ENCODE measurements at regions not wholly inside any gene's neighbourhood (a gene's known extent, or its start where the extent isn't known, plus 50 kb on each side); places are given as distances from the start of the nearest gene placed in this dataset.

DNA sequence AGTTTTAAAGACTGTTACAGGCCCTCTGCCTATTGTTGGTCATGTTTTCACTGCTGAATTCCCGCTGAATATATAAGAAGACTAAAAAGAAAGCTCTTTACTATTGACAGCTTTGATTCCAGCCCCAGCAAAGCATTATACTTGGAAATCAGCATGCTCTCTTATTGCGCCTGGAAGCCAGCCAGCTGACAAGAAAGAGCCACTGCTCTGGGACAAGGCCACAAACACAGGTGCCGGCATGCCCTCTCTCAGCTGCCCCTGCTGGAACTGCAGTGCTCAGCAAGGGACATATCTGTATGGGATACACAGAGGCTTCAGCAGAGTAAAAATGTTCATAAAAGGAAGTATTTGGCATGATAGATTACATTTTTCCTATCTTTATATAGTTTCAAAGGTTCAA, 523.9 kb downstream of the ADRA2A start:
- Histone ChIP-seq H2AK5ac (ENCODE audit: low read depth, low read length) (no peak overlapping the region), H3K27me3 (ENCODE audit: control insufficient read depth, insufficient read depth, low read length) (no peaks in the 10 kb centered on the region), H3K36me3 (ENCODE audit: control insufficient read depth, insufficient read depth, low read length) (no peaks in the 10 kb centered on the region), H3K9ac (ENCODE audit: low read depth, low read length) (no peak overlapping the region), H3K23ac (ENCODE audit: low read depth, low read length) (no peak overlapping the region), H3K27ac (ENCODE audit: insufficient read depth, low read length) (no peak overlapping the region), H2BK120ac (ENCODE audit: low read depth, low read length) (no peak overlapping the region), H4K8ac (ENCODE audit: low read depth in 2 of 2, low read length in 2 of 2) (no peak overlapping the region), H2BK15ac (ENCODE audit: low read depth, low read length) (no peak overlapping the region), H3K14ac (replicated peaks; ENCODE audit: low read depth, low read length) (no peak overlapping the region), H2AFZ (replicated peaks; ENCODE audit: low read length, poor library complexity) (no peak overlapping the region), H3K9me3 (ENCODE audit: control insufficient read depth, insufficient read depth, low read length) (no peaks in the 10 kb centered on the region; the same call in 1 of the 2 replicates), H4K5ac (ENCODE audit: low read depth, low read length) (no peak overlapping the region), H3K9me1 (ENCODE audit: insufficient read depth, low read length) (no peaks in the 10 kb centered on the region), H3K79me1 (ENCODE audit: low read depth in 1 of 2, low read length in 2 of 2) (no peaks in the 10 kb centered on the region), H2BK20ac (ENCODE audit: low read depth, low read length) (no peak overlapping the region), H3K4me1 (ENCODE audit: control insufficient read depth, insufficient read depth, low read length) (no peaks in the 10 kb centered on the region), H4K91ac (ENCODE audit: insufficient read depth, low read depth, low read length) (no peak overlapping the region), H3K18ac (ENCODE audit: low read depth, low read length) (no peak overlapping the region), H3K4me3 (ENCODE audit: insufficient read depth, low read depth, low read length) (no peak overlapping the region), H3K4ac (ENCODE audit: low read depth, low read length) (no peak overlapping the region), H2BK5ac (ENCODE audit: low read depth, low read length, poor library complexity, severe bottlenecking) (no peak overlapping the region), H2AK9ac (replicated peaks; ENCODE audit: low read depth, low read length, poor library complexity) (no peak overlapping the region), H3K56ac (ENCODE audit: extremely low read depth, insufficient read depth, low read length) (no peak overlapping the region), H3K4me2 (ENCODE audit: low read depth, low read length) (no peak overlapping the region), H4K20me1 (ENCODE audit: insufficient read depth, low read length) (no peaks in the 10 kb centered on the region)
- in situ Hi-C loops (cut with MboI; ENCODE audit: low sequenced_read_pairs) = no loop called here
- no TSS peak for BruUV-seq (replicated peaks)
- intact Hi-C loops (cut with micrococcal nuclease) = no loop called here
- no peak for TF ChIP-seq CEBPB (IDR thresholded peaks at IDR 0.05; ENCODE audit: low read depth, low read length)
- no peak for TF ChIP-seq FOS (IDR thresholded peaks at IDR 0.05; ENCODE audit: low read depth, low read length)
- no peak for TF ChIP-seq BHLHE40 (IDR thresholded peaks at IDR 0.05; ENCODE audit: low read depth, low read length)
- TF ChIP-seq CHD1 (IDR thresholded peaks at IDR 0.05; ENCODE audit: low read depth, low read length) = no peak
- TF ChIP-seq, protein P1, sequence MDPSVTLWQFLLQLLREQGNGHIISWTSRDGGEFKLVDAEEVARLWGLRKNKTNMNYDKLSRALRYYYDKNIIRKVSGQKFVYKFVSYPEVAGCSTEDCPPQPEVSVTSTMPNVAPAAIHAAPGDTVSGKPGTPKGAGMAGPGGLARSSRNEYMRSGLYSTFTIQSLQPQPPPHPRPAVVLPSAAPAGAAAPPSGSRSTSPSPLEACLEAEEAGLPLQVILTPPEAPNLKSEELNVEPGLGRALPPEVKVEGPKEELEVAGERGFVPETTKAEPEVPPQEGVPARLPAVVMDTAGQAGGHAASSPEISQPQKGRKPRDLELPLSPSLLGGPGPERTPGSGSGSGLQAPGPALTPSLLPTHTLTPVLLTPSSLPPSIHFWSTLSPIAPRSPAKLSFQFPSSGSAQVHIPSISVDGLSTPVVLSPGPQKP (IDR thresholded peaks at IDR 0.05; ENCODE audit: borderline replicate concordance, low read depth, low read length) = no peak
- no peak for TF ChIP-seq POLR2A (IDR thresholded peaks at IDR 0.05; ENCODE audit: low read depth, low read length)
- TF ChIP-seq, protein P2, sequence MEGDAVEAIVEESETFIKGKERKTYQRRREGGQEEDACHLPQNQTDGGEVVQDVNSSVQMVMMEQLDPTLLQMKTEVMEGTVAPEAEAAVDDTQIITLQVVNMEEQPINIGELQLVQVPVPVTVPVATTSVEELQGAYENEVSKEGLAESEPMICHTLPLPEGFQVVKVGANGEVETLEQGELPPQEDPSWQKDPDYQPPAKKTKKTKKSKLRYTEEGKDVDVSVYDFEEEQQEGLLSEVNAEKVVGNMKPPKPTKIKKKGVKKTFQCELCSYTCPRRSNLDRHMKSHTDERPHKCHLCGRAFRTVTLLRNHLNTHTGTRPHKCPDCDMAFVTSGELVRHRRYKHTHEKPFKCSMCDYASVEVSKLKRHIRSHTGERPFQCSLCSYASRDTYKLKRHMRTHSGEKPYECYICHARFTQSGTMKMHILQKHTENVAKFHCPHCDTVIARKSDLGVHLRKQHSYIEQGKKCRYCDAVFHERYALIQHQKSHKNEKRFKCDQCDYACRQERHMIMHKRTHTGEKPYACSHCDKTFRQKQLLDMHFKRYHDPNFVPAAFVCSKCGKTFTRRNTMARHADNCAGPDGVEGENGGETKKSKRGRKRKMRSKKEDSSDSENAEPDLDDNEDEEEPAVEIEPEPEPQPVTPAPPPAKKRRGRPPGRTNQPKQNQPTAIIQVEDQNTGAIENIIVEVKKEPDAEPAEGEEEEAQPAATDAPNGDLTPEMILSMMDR (conservative IDR thresholded peaks at IDR 0.05; ENCODE audit: low read depth, low read length) = no peak
- no peak for TF ChIP-seq RFX5 (IDR thresholded peaks at IDR 0.05; ENCODE audit: low read depth, low read length)
- no peak for TF ChIP-seq RCOR1 (IDR thresholded peaks at IDR 0.05; ENCODE audit: insufficient replicate concordance, low read length)
- no peak for TF ChIP-seq MAFK (IDR thresholded peaks at IDR 0.05; ENCODE audit: low read depth, low read length)
- TF ChIP-seq NFE2L2 (IDR thresholded peaks at IDR 0.05; ENCODE audit: low read depth, low read length) = no peak
- TF ChIP-seq MAZ (IDR thresholded peaks at IDR 0.05; ENCODE audit: borderline replicate concordance, low read depth, low read length) = no peak
- TF ChIP-seq, protein P3, sequence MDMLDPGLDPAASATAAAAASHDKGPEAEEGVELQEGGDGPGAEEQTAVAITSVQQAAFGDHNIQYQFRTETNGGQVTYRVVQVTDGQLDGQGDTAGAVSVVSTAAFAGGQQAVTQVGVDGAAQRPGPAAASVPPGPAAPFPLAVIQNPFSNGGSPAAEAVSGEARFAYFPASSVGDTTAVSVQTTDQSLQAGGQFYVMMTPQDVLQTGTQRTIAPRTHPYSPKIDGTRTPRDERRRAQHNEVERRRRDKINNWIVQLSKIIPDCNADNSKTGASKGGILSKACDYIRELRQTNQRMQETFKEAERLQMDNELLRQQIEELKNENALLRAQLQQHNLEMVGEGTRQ (IDR thresholded peaks at IDR 0.05; ENCODE audit: low read depth, low read length) = no peak
- no CpG with 5 or more reads among the region's 3 CpGs for WGBS, 2 experiments (ENCODE audit: extremely low coverage in 2 of 2, insufficient read length in 1 of 2)
- ChIA-PET CTCF (interaction anchor here (0.7 kb wide), 1 partner anchor 536 kb away, joined by 3 read pairs; no protein-coding TSS in a partner anchor), POLR2A (ENCODE audit: unreplicated experiment) (no interaction called here)
- dilution Hi-C loops (cut with HindIII; ENCODE audit: low sequenced_read_pairs, unreplicated experiment) = no loop called here
- ATAC-seq (ENCODE audit: low read depth) = no peak
- DNase-seq = no peak
